Spleen (tissue), 11 donors: ENCODE measurements at regions not wholly inside any gene's neighbourhood (a gene's known extent, or its start where the extent isn't known, plus 50 kb on each side); places are given as distances from the start of the nearest gene placed in this dataset.

Experiments
- DNase-seq: peaks from one replicate; pipeline ENCODE4 v3.0.0-alpha.2; 2020
- H3K27ac ChIP-seq, 8 donors: fragments of 200-600 bp; sonication (generic) in 7 of 8; 1 replicate in 4 of 8; 2 replicates in 4 of 8; pipeline versions ENCODE4 v1.5.0 to v1.8.0; 2016 to 2021; ENCODE audit warnings: inconsistent platforms in 4 of 8, mild to moderate bottlenecking in 4 of 8, moderate library complexity in 1 of 8
- H3K27me3 ChIP-seq, 7 donors: fragments of 200-600 bp; sonication (generic) in 6 of 7; replicated peaks in 1 of 7; 1 replicate in 4 of 7; 2 replicates in 3 of 7; pipeline versions ENCODE4 v1.5.0 to v1.8.0; 2016 to 2021; ENCODE audit warnings: inconsistent platforms in 3 of 7, mild to moderate bottlenecking in 1 of 7
- H3K36me3 ChIP-seq, 6 donors: fragments of 200-600 bp; sonication (generic) in 5 of 6; 1 replicate in 4 of 6; 2 replicates in 2 of 6; pipeline versions ENCODE4 v1.5.0 to v1.8.0; 2016 to 2021; ENCODE audit warnings: inconsistent platforms in 2 of 6
- H3K4me1 ChIP-seq, 6 donors: fragments of 200-600 bp; sonication (generic) in 5 of 6; 1 replicate in 3 of 6; 2 replicates in 3 of 6; pipeline versions ENCODE4 v1.5.0 to v1.8.0; 2016 to 2021; ENCODE audit warnings: inconsistent platforms in 3 of 6
- H3K4me3 ChIP-seq, 8 donors: fragments of 200-600 bp; sonication (generic) in 7 of 8; 1 replicate in 4 of 8; 2 replicates in 4 of 8; pipeline versions ENCODE4 v1.5.0 to v1.8.0; 2016 to 2021; ENCODE audit warnings: inconsistent platforms in 4 of 8, mild to moderate bottlenecking in 4 of 8, moderate library complexity in 2 of 8
- H3K9me3 ChIP-seq, 8 donors: fragments of 200-600 bp; sonication (generic) in 7 of 8; 1 replicate in 4 of 8; 2 replicates in 4 of 8; pipeline versions ENCODE4 v1.5.0 to v1.8.0; 2016 to 2021; ENCODE audit warnings: inconsistent platforms in 4 of 8
- CTCF ChIP-seq, 11 experiments: fragments of 200-600 bp in 7 of 11; fragments of 450-650 bp in 4 of 11; sonication (generic) in 4 of 11; IDR thresholded peaks in 8 of 11; conservative IDR thresholded peaks in 3 of 11; 1 replicate in 7 of 11; 2 replicates in 4 of 11; pipeline versions ENCODE4 v1.4.0 to v1.8.0; 2016 to 2021; ENCODE audit warnings: antibody characterized with exemption in 11 of 11, inconsistent platforms in 4 of 11, mild to moderate bottlenecking in 1 of 11
- POLR2A ChIP-seq, 3 donors: fragments of 450-650 bp; IDR thresholded peaks; one replicate each; pipeline ENCODE4 v1.5.1; 2017; ENCODE audit warnings: antibody characterized with exemption in 3 of 3, mild to moderate bottlenecking in 1 of 3
- POLR2AphosphoS5 ChIP-seq, 3 donors: sonication (generic); formaldehyde crosslinking; IDR thresholded peaks; one replicate each; pipeline ENCODE4 v1.5.1; 2017; ENCODE audit warnings: antibody characterized with exemption in 3 of 3
- whole genome bisulfite sequencing, 5 donors: extraction: QIAGEN DNeasy Blood & Tissue Kit in 3 of 5; methylation state at CpG; one replicate each; pipeline versions ENCODE4 v1.1.5 to v1.1.7; 2013 to 2018; 5-methylcytosine and 5-hydroxymethylcytosine counted together
- intact Hi-C: fragments of 100-400 bp; cut with DNase I; formaldehyde crosslinking; loops from one replicate; pipeline ENCODE4 v1.15.0; 2023; ENCODE audit warnings: low total_unique reads
- donor health status: healthy with polysubstance abuse.
- donor health status: DM: no; HTN: no; CAD: no; lungs with moderate emphysema.
- donor health status: DM: no; HTN: no; CAD: no.
- donor health status: Bipolar disorder and iron deficiency.
- donor health status: healthy.
- donor health status: DM: no; HTN: no; CAD: no.
- donor health status: DM: yes; HTN: yes; CAD: no.

GRCh38 chr2:191533693-191534180, 144.2 kb upstream of the NABP1 start:
- no peaks in the 10 kb centered on the region for H3K9me3 ChIP-seq
- intact Hi-C loops: no loop called here
- TF ChIP-seq POLR2AphosphoS5 (IDR thresholded peaks at IDR 0.05): no peak
- TF ChIP-seq POLR2A (IDR thresholded peaks at IDR 0.05): no peak
- TF ChIP-seq CTCF (IDR thresholded peaks at IDR 0.05 in 8 of 11, conservative IDR thresholded peaks at IDR 0.05 in 3 of 11): no peak
- WGBS, 5 donors: 60 to 87% (median 72%) methylated on average over 1 of the region's 1 CpG
- no peaks in the 10 kb centered on the region for H3K36me3 ChIP-seq
- H3K4me3 ChIP-seq: no peak overlapping the region
- H3K4me1 ChIP-seq: no peaks in the 10 kb centered on the region
- DNase-seq: no peak
- H3K27ac ChIP-seq: no peak overlapping the region
- no peaks in the 10 kb centered on the region for H3K27me3 ChIP-seq

GRCh38 chr2:191537921-191538320, 140.0 kb upstream of the NABP1 start:
- Histone ChIP-seq H3K4me1 (peaks cover 0 to 12% (median 0%) of the 10 kb centered on the region in 6 donors), H3K36me3 (no peaks in the 10 kb centered on the region), H3K4me3 (no peak overlapping the region), H3K27me3 (no peaks in the 10 kb centered on the region), H3K27ac (no peak overlapping the region), H3K9me3 (no peaks in the 10 kb centered on the region)
- no peak for TF ChIP-seq POLR2A (IDR thresholded peaks at IDR 0.05)
- TF ChIP-seq POLR2AphosphoS5 (IDR thresholded peaks at IDR 0.05): no peak
- TF ChIP-seq CTCF (IDR thresholded peaks at IDR 0.05 in 8 of 11, conservative IDR thresholded peaks at IDR 0.05 in 3 of 11): no peak
- DNase-seq: no peak
- 80 to 92% (median 91%) methylated on average over 4 of the region's 4 CpGs for WGBS, 5 donors
- intact Hi-C loops: no loop called here

GRCh38 chr2:191538334-191538903, 139.5 kb upstream of the NABP1 start:
- Histone ChIP-seq H3K27ac (no peak overlapping the region), H3K36me3 (no peaks in the 10 kb centered on the region), H3K4me1 (peaks cover 0 to 12% (median 0%) of the 10 kb centered on the region in 6 donors), H3K9me3 (no peaks in the 10 kb centered on the region), H3K27me3 (no peaks in the 10 kb centered on the region), H3K4me3 (no peak overlapping the region)
- intact Hi-C loops: no loop called here
- no peak for TF ChIP-seq POLR2AphosphoS5 (IDR thresholded peaks at IDR 0.05)
- no peak for TF ChIP-seq CTCF (IDR thresholded peaks at IDR 0.05 in 8 of 11, conservative IDR thresholded peaks at IDR 0.05 in 3 of 11)
- TF ChIP-seq POLR2A (IDR thresholded peaks at IDR 0.05): no peak
- 74 to 87% (median 82%) methylated on average over 7 of the region's 7 CpGs for WGBS, 5 donors
- DNase-seq: no peak

GRCh38 chr2:191539068-191539467, 138.9 kb upstream of the NABP1 start:
- H3K9me3 ChIP-seq: no peaks in the 10 kb centered on the region
- no peak overlapping the region for H3K4me3 ChIP-seq
- peaks cover 0 to 12% (median 0%) of the 10 kb centered on the region in 6 donors for H3K4me1 ChIP-seq
- 8 to 21% (median 17%) methylated on average over 2 of the region's 2 CpGs for WGBS, 5 donors
- intact Hi-C loops: no loop called here
- no peaks in the 10 kb centered on the region for H3K27me3 ChIP-seq
- TF ChIP-seq CTCF (IDR thresholded peaks at IDR 0.05 in 8 of 11, conservative IDR thresholded peaks at IDR 0.05 in 3 of 11): peak in 7 of 11 experiments; percentile 20 to 47 (median 39)
- no peak for TF ChIP-seq POLR2AphosphoS5 (IDR thresholded peaks at IDR 0.05)
- no peak overlapping the region for H3K27ac ChIP-seq
- DNase-seq: no peak
- H3K36me3 ChIP-seq: no peaks in the 10 kb centered on the region
